ENCODE measurements at regions not wholly inside any gene's neighbourhood (a gene's known extent, or its start where the extent isn't known, plus 50 kb on each side); places are given as distances from the start of the nearest gene placed in this dataset.
"Not testable (repeated sequence)": the region's sequence is repeated elsewhere in the genome, so short reads cannot be mapped to it uniquely, and the experiment has no call there.

- TF ChIP-seq CTCF, EZH2phosphoT487 (IDR thresholded peaks at IDR 0.05): not testable (repeated sequence)
Observed at GRCh38 chr2:89888693-89889092, 1197.2 kb downstream of the RPIA start.
